ENCODE measurements at regions not wholly inside any gene's neighbourhood (a gene's known extent, or its start where the extent isn't known, plus 50 kb on each side); places are given as distances from the start of the nearest gene placed in this dataset.

DNA sequence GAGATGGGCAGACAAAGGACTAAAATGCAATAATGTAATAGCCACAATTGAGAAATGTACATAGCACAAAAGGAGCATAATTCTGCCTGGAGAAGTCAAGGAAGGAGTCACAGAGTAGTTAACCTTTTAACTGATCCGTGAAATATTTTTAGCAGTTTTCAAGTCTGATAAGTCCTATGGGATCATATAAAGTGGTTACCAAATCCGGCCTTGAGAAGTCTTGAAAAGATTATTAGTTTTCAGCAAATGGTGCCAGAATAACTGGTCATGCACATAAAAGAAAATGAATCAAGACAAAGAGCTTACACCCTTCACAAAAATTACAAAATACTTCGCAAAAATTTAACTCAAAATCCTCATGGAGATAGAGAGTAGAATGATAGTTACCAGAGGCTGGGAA lies 788.7 kb upstream of the AMOT start:
- no peaks in the 10 kb centered on the region for H3F3A ChIP-seq (ENCODE audit: low read depth)
- H3K36me3 ChIP-seq (ENCODE audit: insufficient read depth, low read length) = no peaks in the 10 kb centered on the region
- H3K9me2 ChIP-seq (replicated peaks; ENCODE audit: low read depth, low read length) = no peaks in the 10 kb centered on the region
- no peaks in the 10 kb centered on the region for H3K4me1 ChIP-seq (ENCODE audit: insufficient read depth, low read length, poor library complexity, severe bottlenecking)
- no peak overlapping the region for H3K4me3 ChIP-seq (ENCODE audit: low read length, poor library complexity, severe bottlenecking)
- no peak overlapping the region for H2AFZ ChIP-seq (ENCODE audit: low read length)
- H4K20me1 ChIP-seq (ENCODE audit: insufficient read depth, low read length, poor library complexity, severe bottlenecking) = no peaks in the 10 kb centered on the region
- no peaks in the 10 kb centered on the region for H3K9me3 ChIP-seq (ENCODE audit: insufficient read depth, low read depth, low read length)
- H3K79me2 ChIP-seq (ENCODE audit: insufficient read depth, low read length) = no peaks in the 10 kb centered on the region
- TF ChIP-seq CTCF (conservative IDR thresholded peaks at IDR 0.05; ENCODE audit: low read length) (no peak), EZH2phosphoT487 (IDR thresholded peaks at IDR 0.05; ENCODE audit: borderline replicate concordance) (no peak)
- H3K9ac ChIP-seq (ENCODE audit: low read depth, low read length, poor library complexity, severe bottlenecking) = no peak overlapping the region
- H3K4me2 ChIP-seq (ENCODE audit: low read depth, low read length, poor library complexity, severe bottlenecking) = no peak overlapping the region
- no peaks in the 10 kb centered on the region for H3K27me3 ChIP-seq (ENCODE audit: insufficient read depth, low read length, poor library complexity, severe bottlenecking)

- Histone ChIP-seq H3K4me2 (ENCODE audit: low read depth, low read length, poor library complexity, severe bottlenecking) (no peak overlapping the region), H3K36me3 (ENCODE audit: insufficient read depth, low read length) (no peaks in the 10 kb centered on the region), H4K20me1 (ENCODE audit: insufficient read depth, low read length, poor library complexity, severe bottlenecking) (no peaks in the 10 kb centered on the region), H3K4me1 (ENCODE audit: insufficient read depth, low read length, poor library complexity, severe bottlenecking) (no peaks in the 10 kb centered on the region), H2AFZ (ENCODE audit: low read length) (no peak overlapping the region), H3K4me3 (ENCODE audit: low read length, poor library complexity, severe bottlenecking) (no peak overlapping the region), H3K9ac (ENCODE audit: low read depth, low read length, poor library complexity, severe bottlenecking) (no peak overlapping the region), H3K9me3 (ENCODE audit: insufficient read depth, low read depth, low read length) (0 out of 2 replicates have a peak, but pooled peaks cover 5% of the 10 kb centered on the region), H3K9me2 (replicated peaks; ENCODE audit: low read depth, low read length) (no peaks in the 10 kb centered on the region), H3K27me3 (ENCODE audit: insufficient read depth, low read length, poor library complexity, severe bottlenecking) (no peaks in the 10 kb centered on the region), H3F3A (ENCODE audit: low read depth) (no peaks in the 10 kb centered on the region), H3K79me2 (ENCODE audit: insufficient read depth, low read length) (no peaks in the 10 kb centered on the region)
- TF ChIP-seq CTCF (conservative IDR thresholded peaks at IDR 0.05; ENCODE audit: low read length) = no peak
- no peak for TF ChIP-seq EZH2phosphoT487 (IDR thresholded peaks at IDR 0.05; ENCODE audit: borderline replicate concordance)
Measured at GRCh38 chrX:113594123-113594841, 753.7 kb upstream of the AMOT start.

- H3K36me3 ChIP-seq (ENCODE audit: insufficient read depth, low read length) = no peaks in the 10 kb centered on the region
- TF ChIP-seq CTCF (conservative IDR thresholded peaks at IDR 0.05; ENCODE audit: low read length) (no peak), EZH2phosphoT487 (IDR thresholded peaks at IDR 0.05; ENCODE audit: borderline replicate concordance) (no peak)
Measured at GRCh38 chrX:113586281-113586898, 745.8 kb upstream of the AMOT start.

More at GRCh38 chrX:113586281-113586898, 745.8 kb upstream of the AMOT start:
- Histone ChIP-seq H3K9me3 (ENCODE audit: insufficient read depth, low read depth, low read length) (no peaks in the 10 kb centered on the region), H4K20me1 (ENCODE audit: insufficient read depth, low read length, poor library complexity, severe bottlenecking) (no peaks in the 10 kb centered on the region), H3K79me2 (ENCODE audit: insufficient read depth, low read length) (no peaks in the 10 kb centered on the region), H3K9ac (ENCODE audit: low read depth, low read length, poor library complexity, severe bottlenecking) (no peak overlapping the region), H3F3A (ENCODE audit: low read depth) (no peaks in the 10 kb centered on the region), H3K9me2 (replicated peaks; ENCODE audit: low read depth, low read length) (no peaks in the 10 kb centered on the region), H3K4me2 (ENCODE audit: low read depth, low read length, poor library complexity, severe bottlenecking) (no peak overlapping the region), H3K4me3 (ENCODE audit: low read length, poor library complexity, severe bottlenecking) (no peak overlapping the region), H3K27me3 (ENCODE audit: insufficient read depth, low read length, poor library complexity, severe bottlenecking) (no peaks in the 10 kb centered on the region), H2AFZ (ENCODE audit: low read length) (no peak overlapping the region), H3K4me1 (ENCODE audit: insufficient read depth, low read length, poor library complexity, severe bottlenecking) (no peaks in the 10 kb centered on the region)
